ENCODE measurements at regions not wholly inside any gene's neighbourhood (a gene's known extent, or its start where the extent isn't known, plus 50 kb on each side); places are given as distances from the start of the nearest gene placed in this dataset.

DNA sequence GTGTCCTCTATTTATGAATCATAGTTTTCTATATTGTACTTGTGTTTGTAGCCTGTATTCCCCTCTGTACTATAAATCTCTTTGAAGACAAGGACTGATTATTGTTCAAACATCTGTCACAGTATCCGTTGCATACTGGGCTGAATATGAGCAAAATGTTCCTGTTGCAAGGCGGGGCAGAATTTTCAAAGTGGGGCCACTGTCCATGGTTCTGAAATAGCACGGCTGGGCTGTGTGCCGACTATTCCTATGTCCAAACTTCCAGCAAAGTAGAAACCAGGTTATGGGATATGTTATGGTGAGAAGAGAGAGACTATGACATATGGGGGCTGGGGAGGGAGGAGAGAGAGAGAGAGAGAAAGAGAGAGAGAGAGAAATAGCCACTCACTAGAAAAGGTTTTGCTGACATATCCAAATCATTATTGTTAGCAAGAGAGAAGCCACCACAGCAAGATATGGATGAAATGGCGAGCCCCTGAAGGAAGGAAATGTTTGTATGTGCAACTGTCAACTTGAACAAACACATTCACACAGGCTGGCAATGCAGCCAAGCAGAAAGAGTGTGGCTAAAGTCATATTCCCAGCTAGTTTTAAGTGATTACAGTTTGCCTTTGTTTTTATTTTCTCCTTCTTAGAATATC is 107.0 kb upstream of the GPR12 start:
- no peak for DNase-seq (ENCODE audit: low read depth)
- Histone ChIP-seq H3K4me3 (ENCODE audit: low read depth, low read length) (no peak overlapping the region), H3K27me3 (ENCODE audit: control insufficient read depth, insufficient read depth, low read length) (no peaks in the 10 kb centered on the region), H3K36me3 (ENCODE audit: control insufficient read depth, insufficient read depth, low read length) (no peaks in the 10 kb centered on the region)
- ChIA-PET POLR2A (no interaction called here), CTCF (interaction anchor here (0.7 kb wide), 1 partner anchor 24 kb away, joined by 3 read pairs; no protein-coding TSS in a partner anchor)
- TF ChIP-seq, protein P1, sequence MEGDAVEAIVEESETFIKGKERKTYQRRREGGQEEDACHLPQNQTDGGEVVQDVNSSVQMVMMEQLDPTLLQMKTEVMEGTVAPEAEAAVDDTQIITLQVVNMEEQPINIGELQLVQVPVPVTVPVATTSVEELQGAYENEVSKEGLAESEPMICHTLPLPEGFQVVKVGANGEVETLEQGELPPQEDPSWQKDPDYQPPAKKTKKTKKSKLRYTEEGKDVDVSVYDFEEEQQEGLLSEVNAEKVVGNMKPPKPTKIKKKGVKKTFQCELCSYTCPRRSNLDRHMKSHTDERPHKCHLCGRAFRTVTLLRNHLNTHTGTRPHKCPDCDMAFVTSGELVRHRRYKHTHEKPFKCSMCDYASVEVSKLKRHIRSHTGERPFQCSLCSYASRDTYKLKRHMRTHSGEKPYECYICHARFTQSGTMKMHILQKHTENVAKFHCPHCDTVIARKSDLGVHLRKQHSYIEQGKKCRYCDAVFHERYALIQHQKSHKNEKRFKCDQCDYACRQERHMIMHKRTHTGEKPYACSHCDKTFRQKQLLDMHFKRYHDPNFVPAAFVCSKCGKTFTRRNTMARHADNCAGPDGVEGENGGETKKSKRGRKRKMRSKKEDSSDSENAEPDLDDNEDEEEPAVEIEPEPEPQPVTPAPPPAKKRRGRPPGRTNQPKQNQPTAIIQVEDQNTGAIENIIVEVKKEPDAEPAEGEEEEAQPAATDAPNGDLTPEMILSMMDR (IDR thresholded peaks at IDR 0.05; ENCODE audit: insufficient read depth, low read depth, low read length) = no peak

- TF ChIP-seq, protein P1 (IDR thresholded peaks at IDR 0.05; ENCODE audit: insufficient read depth, low read depth, low read length) = no peak
- no peak overlapping the region for H3K4me3 ChIP-seq (ENCODE audit: low read depth, low read length)
- no peaks in the 10 kb centered on the region for H3K36me3 ChIP-seq (ENCODE audit: control insufficient read depth, insufficient read depth, low read length)
- H3K27me3 ChIP-seq (ENCODE audit: control insufficient read depth, insufficient read depth, low read length) = no peaks in the 10 kb centered on the region
- POLR2A ChIA-PET = no interaction called here
- CTCF ChIA-PET = interaction anchor here (1.1 kb wide), 1 partner anchor 8 kb away, joined by 3 read pairs; no protein-coding TSS in a partner anchor
- DNase-seq (ENCODE audit: low read depth) = no peak
These were observed 104.0 kb upstream of the GPR12 start for GRCh38 chr13:26864576-26864975.

GRCh38 chr13:26861941-26862340 is 101.4 kb upstream of the GPR12 start:
- no peak for DNase-seq (ENCODE audit: low read depth)
- Histone ChIP-seq H3K27me3 (ENCODE audit: control insufficient read depth, insufficient read depth, low read length) (no peaks in the 10 kb centered on the region), H3K36me3 (ENCODE audit: control insufficient read depth, insufficient read depth, low read length) (no peaks in the 10 kb centered on the region), H3K4me3 (ENCODE audit: low read depth, low read length) (no peak overlapping the region)
- ChIA-PET CTCF (interaction anchor here (1.7 to 2.1 kb wide), 2 partner anchors 11 to 14 kb away, joined by 4 to 10 read pairs; no protein-coding TSS in a partner anchor), POLR2A (no interaction called here)
- TF ChIP-seq, protein P1 (IDR thresholded peaks at IDR 0.05; ENCODE audit: insufficient read depth, low read depth, low read length) = no peak

- Histone ChIP-seq H3K36me3 (ENCODE audit: control insufficient read depth, insufficient read depth, low read length) (no peaks in the 10 kb centered on the region), H3K27me3 (ENCODE audit: control insufficient read depth, insufficient read depth, low read length) (no peaks in the 10 kb centered on the region; the same call in 1 of the 2 replicates), H3K4me3 (ENCODE audit: low read depth, low read length) (no peak overlapping the region)
- TF ChIP-seq, protein P1 (IDR thresholded peaks at IDR 0.05; ENCODE audit: insufficient read depth, low read depth, low read length) = no peak
- ChIA-PET CTCF (interaction anchor here (1.3 kb wide), 1 partner anchor 75 kb away, joined by 3 read pairs; no protein-coding TSS in a partner anchor), POLR2A (no interaction called here)
- no peak for DNase-seq (ENCODE audit: low read depth)
These were observed 95.3 kb upstream of the GPR12 start for GRCh38 chr13:26855921-26856320.

DNA sequence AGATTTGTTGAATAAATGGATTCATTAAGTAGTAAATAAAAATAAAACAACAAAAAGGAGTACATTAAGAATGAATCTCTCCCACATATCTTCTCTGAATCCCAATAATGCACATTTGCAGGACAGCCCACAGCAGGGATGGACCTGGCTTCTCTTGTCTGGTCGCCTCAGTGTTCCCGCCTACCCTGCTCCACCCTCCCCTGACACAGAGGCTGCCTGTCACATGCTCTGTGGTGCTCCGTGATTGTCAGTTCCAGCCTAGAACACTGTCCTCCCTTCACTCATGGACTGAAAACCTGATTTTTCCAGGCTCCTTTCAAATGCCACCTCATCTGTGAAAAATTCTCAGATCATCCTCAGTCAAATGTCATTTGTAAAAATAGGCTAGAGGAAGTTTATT is 94.5 kb upstream of the GPR12 start:
- Histone ChIP-seq H3K36me3 (ENCODE audit: control insufficient read depth, insufficient read depth, low read length) (no peaks in the 10 kb centered on the region), H3K4me3 (ENCODE audit: low read depth, low read length) (no peak overlapping the region), H3K27me3 (ENCODE audit: control insufficient read depth, insufficient read depth, low read length) (no peaks in the 10 kb centered on the region; the same call in 1 of the 2 replicates)
- ChIA-PET CTCF (no interaction called here), POLR2A (no interaction called here)
- no peak for DNase-seq (ENCODE audit: low read depth)
- TF ChIP-seq, protein P1 (IDR thresholded peaks at IDR 0.05; ENCODE audit: insufficient read depth, low read depth, low read length) = no peak
